Epidermal melanocyte (primary cell): ENCODE measurements at regions not wholly inside any gene's neighbourhood (a gene's known extent, or its start where the extent isn't known, plus 50 kb on each side); places are given as distances from the start of the nearest gene placed in this dataset.

Experiments
- DNase-seq: peaks from one replicate; pipeline ENCODE4 v3.0.0; 2011; ENCODE audit warnings: low spot score; ENCODE audit not compliant: insufficient read length

DNA sequence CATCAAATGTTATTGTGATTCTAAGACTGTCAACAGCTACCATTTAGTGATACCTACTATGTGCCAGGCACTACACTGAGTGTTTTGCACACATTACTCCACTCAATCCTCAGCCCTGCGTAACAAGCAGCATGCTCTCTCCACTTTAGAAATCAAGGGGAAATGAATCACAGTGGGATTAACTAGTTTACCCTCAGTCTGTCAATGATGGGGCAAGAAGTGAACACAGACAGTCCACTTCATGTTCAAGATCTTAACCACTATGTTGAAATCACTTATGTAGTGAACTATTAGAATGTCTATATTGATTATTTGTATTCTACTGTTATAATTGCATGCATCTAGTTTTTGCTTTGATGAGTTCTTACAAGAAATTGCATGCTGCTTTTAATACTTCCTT lies 165.3 kb downstream of the LTN1 start:
- DNase-seq, result no peak

GRCh38 chr21:28826569-28826968 lies 166.1 kb downstream of the LTN1 start:
- no peak for DNase-seq

GRCh38 chr21:28826021-28826420 lies 166.7 kb downstream of the LTN1 start:
- DNase-seq, result no peak

DNA sequence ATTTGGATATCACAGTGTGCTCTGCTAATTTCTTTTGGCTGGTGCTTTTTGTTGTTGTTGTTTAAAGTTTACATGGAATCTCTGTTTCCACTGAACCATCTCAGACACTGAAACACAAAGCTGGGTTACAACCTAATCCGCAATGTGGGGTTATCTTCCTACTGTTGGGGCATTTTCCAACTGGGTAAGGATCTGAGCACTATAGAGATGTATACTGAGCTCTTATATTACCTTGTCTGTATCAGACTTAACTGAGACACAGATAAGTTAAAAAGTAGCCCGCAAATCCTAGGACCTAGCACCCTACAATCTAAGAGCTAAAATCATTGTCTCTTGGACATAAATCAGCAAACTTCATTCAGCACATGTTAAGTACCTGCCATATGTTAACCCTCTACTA lies 169.2 kb downstream of the LTN1 start:
- no peak for DNase-seq

- no peak for DNase-seq
Observed at GRCh38 chr21:28822486-28823335, 170.0 kb downstream of the LTN1 start.

- no peak for DNase-seq
Observed at GRCh38 chr21:28822123-28822399, 170.6 kb downstream of the LTN1 start.

- DNase-seq, result no peak
Observed at GRCh38 chr21:28821276-28822122, 171.2 kb downstream of the LTN1 start.

- no peak for DNase-seq
Observed at GRCh38 chr21:28818663-28819278, 173.9 kb downstream of the LTN1 start.

DNA sequence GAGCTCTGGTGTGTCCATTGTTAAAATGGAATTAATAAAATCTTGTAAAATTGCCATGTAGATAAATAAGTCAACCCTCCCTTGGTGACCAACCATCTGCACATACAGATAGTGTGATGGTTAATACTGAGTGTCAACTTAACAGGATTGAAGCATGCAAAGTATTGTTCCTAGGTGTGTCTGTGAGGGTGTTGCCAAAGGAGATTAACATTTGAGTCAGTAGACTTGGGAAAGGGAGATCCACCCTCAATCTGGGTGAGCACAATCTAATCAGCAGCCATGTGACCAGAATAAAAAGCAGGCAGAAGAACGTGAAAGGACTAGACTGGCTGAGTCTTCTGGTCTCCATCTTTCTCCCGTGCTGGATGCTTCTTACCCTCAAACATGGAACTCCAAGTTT lies 174.8 kb downstream of the LTN1 start:
- no peak for DNase-seq

DNA sequence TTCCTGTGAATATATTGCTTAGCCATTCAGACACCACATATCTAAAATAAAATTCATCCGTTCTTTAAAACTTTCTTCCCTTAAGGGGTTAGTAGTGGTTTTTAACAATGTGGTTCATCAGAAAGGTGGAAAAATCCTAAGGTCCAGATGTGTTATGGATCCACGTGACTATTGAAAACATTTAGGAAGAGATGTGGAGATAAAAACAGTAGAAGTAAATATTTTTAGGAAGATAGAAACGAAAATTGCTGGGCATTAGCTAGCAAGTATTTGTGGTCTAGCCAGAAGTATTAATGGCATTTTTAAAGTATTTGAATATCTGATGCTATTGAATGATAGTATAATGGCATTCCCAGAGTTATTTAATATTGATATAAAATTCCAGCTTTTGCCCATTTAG lies 180.8 kb downstream of the LTN1 start:
- DNase-seq, result no peak

GRCh38 chr21:28810826-28811524 lies 181.7 kb downstream of the LTN1 start:
- DNase-seq, result no peak

DNA sequence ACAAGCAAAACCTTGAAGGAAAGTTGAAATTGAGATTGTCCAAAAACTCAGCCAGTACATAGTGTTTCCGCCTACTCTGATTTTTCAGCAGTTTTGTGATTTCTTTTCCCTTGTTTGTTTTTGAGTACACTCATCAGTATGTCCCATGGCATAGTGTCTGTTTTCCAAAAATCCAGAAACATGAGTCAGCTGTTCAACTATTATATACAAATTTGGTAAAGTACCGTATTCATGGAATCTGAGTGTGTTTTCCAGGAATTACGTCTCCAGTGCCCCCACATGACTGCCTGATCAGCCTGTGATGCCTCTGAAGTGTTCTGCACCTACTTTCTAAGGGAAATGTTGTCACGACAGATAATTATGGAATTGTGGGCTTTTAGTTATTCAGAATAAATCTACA lies 186.8 kb downstream of the LTN1 start:
- DNase-seq, result no peak

GRCh38 chr21:28804089-28804670 lies 188.5 kb downstream of the LTN1 start:
- no peak for DNase-seq

DNA sequence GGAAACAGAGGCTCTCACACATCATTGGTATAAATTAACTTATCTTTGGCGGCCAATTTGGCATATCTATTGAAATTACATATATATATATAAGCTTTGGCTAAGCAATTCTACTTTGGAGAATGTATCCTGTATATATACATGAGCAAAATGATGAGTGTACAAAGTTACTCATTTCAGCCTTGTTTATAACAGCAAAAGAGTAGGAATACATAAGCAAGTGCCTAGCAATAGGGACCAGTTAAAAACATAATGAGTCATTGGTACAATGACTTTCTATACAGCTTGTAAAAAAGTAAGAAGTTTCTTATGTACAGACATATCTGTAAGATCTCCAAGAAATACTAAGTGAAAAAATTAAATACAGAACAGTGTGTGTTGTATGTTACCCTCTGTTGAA lies 190.8 kb downstream of the LTN1 start:
- DNase-seq, result no peak

- DNase-seq, result no peak
Observed at GRCh38 chr21:28799926-28800325, 192.8 kb downstream of the LTN1 start.

DNA sequence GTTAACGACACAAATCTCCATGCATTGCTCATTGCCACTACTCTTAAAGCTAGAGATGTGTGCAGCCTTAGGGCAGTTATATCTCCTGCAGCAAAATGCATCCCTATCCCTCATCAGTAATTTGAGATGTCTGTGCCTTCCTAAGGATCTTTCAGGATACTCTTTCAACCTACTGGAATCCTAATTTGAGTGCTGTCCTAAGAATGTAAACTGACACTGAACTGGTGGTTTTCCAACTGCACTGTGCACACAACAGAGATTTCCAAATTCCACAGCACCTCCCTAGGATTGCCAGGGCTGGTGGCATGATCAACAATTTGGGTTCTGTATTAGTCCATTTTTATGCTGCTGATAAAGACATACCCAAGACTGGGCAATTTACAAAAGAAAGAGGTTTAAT lies 193.9 kb downstream of the LTN1 start:
- no peak for DNase-seq

DNA sequence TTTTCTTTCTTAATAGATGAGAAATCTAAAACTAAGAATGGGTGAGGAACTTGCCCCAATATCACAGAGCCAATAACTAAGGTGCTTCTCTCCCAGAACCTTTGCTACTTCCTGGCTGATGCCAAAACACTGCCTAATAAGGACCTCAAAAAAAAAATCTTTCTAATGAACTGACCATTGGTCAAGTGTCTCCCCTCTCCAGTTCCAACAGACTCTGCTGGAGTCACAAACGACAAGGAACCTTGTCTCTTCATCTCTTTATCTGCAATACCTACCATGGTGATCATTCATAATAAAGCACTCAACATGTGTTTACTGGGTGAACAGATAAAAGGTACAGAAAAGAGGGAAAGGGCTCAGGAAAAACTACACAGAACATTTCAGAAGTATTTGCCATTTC lies 197.4 kb downstream of the LTN1 start:
- no peak for DNase-seq

- DNase-seq, result no peak
Observed at GRCh38 chr21:28794371-28794851, 198.3 kb downstream of the LTN1 start.

DNA sequence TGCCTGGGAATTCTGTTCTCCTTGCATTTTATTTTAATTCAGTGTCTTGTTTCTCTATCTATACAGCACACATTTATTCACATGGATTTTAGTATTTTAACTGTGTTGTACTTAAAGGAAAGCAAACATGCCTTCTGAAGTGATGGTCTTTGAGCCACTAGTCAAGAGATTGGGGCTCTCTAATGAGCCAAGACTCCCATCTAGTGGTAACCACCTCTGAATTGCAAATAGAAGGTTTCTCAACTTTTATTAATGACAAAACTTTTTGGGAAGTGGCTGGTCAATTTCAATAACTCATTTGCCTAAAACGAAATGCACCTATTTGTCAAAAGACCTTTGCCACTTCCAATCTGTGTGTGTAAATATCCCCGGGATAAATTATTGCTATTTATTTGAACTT lies 199.6 kb downstream of the LTN1 start:
- DNase-seq, result no peak

GRCh38 chr21:28791595-28792282 lies 200.9 kb downstream of the LTN1 start:
- DNase-seq, result no peak

DNA sequence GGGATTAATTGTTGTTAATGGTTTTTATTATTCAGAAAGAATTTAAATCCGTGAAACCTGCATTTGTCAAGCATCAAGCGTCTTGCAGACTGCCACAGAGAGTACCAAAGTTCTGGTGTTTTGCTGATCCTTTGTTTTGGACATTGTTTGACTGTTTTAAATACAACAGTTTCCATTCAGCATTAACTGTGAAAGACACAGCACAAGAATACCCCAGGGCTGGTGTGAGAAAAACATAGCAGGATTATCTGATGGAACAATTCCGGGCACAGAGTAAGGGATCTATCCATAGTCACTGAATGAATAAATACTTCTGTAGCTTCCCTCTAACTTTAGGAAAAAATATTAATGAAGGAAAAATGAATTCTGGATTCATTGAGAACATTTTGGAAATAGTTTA lies 202.3 kb downstream of the LTN1 start:
- no peak for DNase-seq
